C4-2B (cell line): ENCODE measurements at regions not wholly inside any gene's neighbourhood (a gene's known extent, or its start where the extent isn't known, plus 50 kb on each side); places are given as distances from the start of the nearest gene placed in this dataset.

Source experiments
- CTCF ChIP-seq: fragments of 450-650 bp; conservative IDR thresholded peaks from 2 replicates; pipeline ENCODE4 v1.5.1; 2017; ENCODE audit warnings: mild to moderate bottlenecking
- ZFX ChIP-seq: fragments of 450-650 bp; IDR thresholded peaks from 2 replicates; pipeline ENCODE4 v1.6.1; 2017

- no peak for TF ChIP-seq ZFX
- TF ChIP-seq CTCF: no peak
Measured at GRCh38 chr18:1495387-1495786, 590.7 kb downstream of the ADCYAP1 start.
